Mesenchymal stem cell (in vitro differentiated cells and primary cell): ENCODE measurements at regions not wholly inside any gene's neighbourhood (a gene's known extent, or its start where the extent isn't known, plus 50 kb on each side); places are given as distances from the start of the nearest gene placed in this dataset.

Experiments
- DNase-seq: peaks from one replicate; pipeline ENCODE4 v3.0.0-alpha.2; 2013
- H2AFZ ChIP-seq: one replicate; pipeline ENCODE4 v1.6.1; 2013; ENCODE audit warnings: low read depth, mild to moderate bottlenecking, control low read depth, inconsistent platforms, low read length, moderate library complexity
- H2AK5ac ChIP-seq: 2 replicates; pipeline ENCODE4 v1.6.1; 2013; ENCODE audit warnings: low read length, moderate library complexity, mild to moderate bottlenecking, inconsistent platforms; ENCODE audit not compliant: severe bottlenecking
- H2BK120ac ChIP-seq: one replicate; pipeline ENCODE4 v1.6.1; 2013; ENCODE audit warnings: low read depth, mild to moderate bottlenecking, inconsistent platforms, low read length, moderate library complexity
- H2BK12ac ChIP-seq, 2 experiments: one replicate each; pipeline ENCODE4 v1.6.1; 2013; ENCODE audit warnings: inconsistent platforms in 2 of 2, low read length in 2 of 2, mild to moderate bottlenecking in 2 of 2, moderate library complexity in 2 of 2, control low read depth in 1 of 2
- H2BK15ac ChIP-seq: one replicate; pipeline ENCODE4 v1.6.1; 2013; ENCODE audit warnings: mild to moderate bottlenecking, low read depth, inconsistent platforms; ENCODE audit not compliant: poor library complexity, severe bottlenecking
- H2BK5ac ChIP-seq: 2 replicates; pipeline ENCODE4 v1.6.1; 2013; ENCODE audit warnings: low read depth, mild to moderate bottlenecking, low read length, control low read depth, inconsistent platforms; ENCODE audit not compliant: poor library complexity, severe bottlenecking
- H3K14ac ChIP-seq, 2 experiments: one replicate each; pipeline ENCODE4 v1.6.1; 2013; ENCODE audit warnings: inconsistent platforms in 2 of 2, low read length in 2 of 2, control low read depth in 1 of 2, mild to moderate bottlenecking in 1 of 2, moderate library complexity in 1 of 2
- H3K18ac ChIP-seq, 2 experiments: one replicate each; pipeline ENCODE4 v1.6.1; 2013; ENCODE audit warnings: inconsistent platforms in 2 of 2, low read length in 2 of 2, control low read depth in 1 of 2, low read depth in 1 of 2, mild to moderate bottlenecking in 1 of 2
- H3K23ac ChIP-seq, 2 experiments: one replicate each; pipeline ENCODE4 v1.6.1; 2013; ENCODE audit warnings: inconsistent platforms in 2 of 2, low read length in 2 of 2, mild to moderate bottlenecking in 2 of 2, moderate library complexity in 2 of 2, control low read depth in 1 of 2
- H3K27ac ChIP-seq: 2 replicates; pipeline ENCODE4 v1.5.1; 2013; ENCODE audit warnings: mild to moderate bottlenecking, moderate library complexity, low read length, control low read depth, inconsistent platforms; ENCODE audit not compliant: poor library complexity, severe bottlenecking
- H3K27me3 ChIP-seq, 2 experiments: 2 replicates each; pipeline versions ENCODE4 v1.6.1 to v1.7.0; 2013; ENCODE audit warnings: low read length in 2 of 2, mild to moderate bottlenecking in 2 of 2, moderate library complexity in 2 of 2, control low read depth in 1 of 2, inconsistent platforms in 1 of 2; ENCODE audit not compliant: control insufficient read depth in 1 of 2, insufficient read depth in 1 of 2
- H3K36me3 ChIP-seq, 2 experiments: 2 replicates each; pipeline versions ENCODE4 v1.6.1 to v1.7.0; 2013; ENCODE audit warnings: low read length in 2 of 2, control low read depth in 1 of 2, inconsistent platforms in 1 of 2, low read depth in 1 of 2, mild to moderate bottlenecking in 1 of 2; ENCODE audit not compliant: insufficient read depth in 2 of 2, control insufficient read depth in 1 of 2
- H3K4ac ChIP-seq, 2 experiments: one replicate each; pipeline ENCODE4 v1.6.1; 2013; ENCODE audit warnings: inconsistent platforms in 2 of 2, low read length in 2 of 2, mild to moderate bottlenecking in 2 of 2, moderate library complexity in 2 of 2, control low read depth in 1 of 2, low read depth in 1 of 2
- H3K4me1 ChIP-seq: 2 replicates; pipeline ENCODE4 v1.6.1; 2013; ENCODE audit warnings: low read depth, low read length, control low read depth; ENCODE audit not compliant: control insufficient read depth, insufficient read depth
- H3K4me2 ChIP-seq: 2 replicates; pipeline ENCODE4 v1.6.1; 2013; ENCODE audit warnings: low read length, mild to moderate bottlenecking, inconsistent platforms; ENCODE audit not compliant: poor library complexity, severe bottlenecking
- H3K4me3 ChIP-seq, 2 experiments: 2 replicates each; pipeline versions ENCODE4 v1.5.1 to v1.7.0; 2013; ENCODE audit warnings: low read length in 2 of 2, mild to moderate bottlenecking in 2 of 2, control low read depth in 1 of 2, low read depth in 1 of 2; ENCODE audit not compliant: insufficient read depth in 1 of 2
- H3K79me1 ChIP-seq: replicated peaks from 2 replicates; pipeline ENCODE4 v1.6.1; 2013; ENCODE audit warnings: mild to moderate bottlenecking, control low read depth, low read length, inconsistent platforms; ENCODE audit not compliant: poor library complexity, severe bottlenecking
- H3K9ac ChIP-seq: 2 replicates; pipeline ENCODE4 v1.7.0; 2013; ENCODE audit warnings: mild to moderate bottlenecking, low read length, moderate library complexity
- H3K9me3 ChIP-seq: 2 replicates; pipeline ENCODE4 v1.7.0; 2013; ENCODE audit warnings: mild to moderate bottlenecking, low read length; ENCODE audit not compliant: control insufficient read depth
- H4K8ac ChIP-seq: one replicate; pipeline ENCODE4 v1.6.1; 2013; ENCODE audit warnings: inconsistent platforms, mild to moderate bottlenecking, low read length, moderate library complexity
- H4K91ac ChIP-seq: one replicate; pipeline ENCODE4 v1.6.1; 2013; ENCODE audit warnings: mild to moderate bottlenecking, low read length, inconsistent platforms
- WGBS: methylation state at CpG from one replicate; pipeline ENCODE4 v1.1.7; 2013; ENCODE audit warnings: mixed read lengths; 5-methylcytosine and 5-hydroxymethylcytosine counted together

DNA sequence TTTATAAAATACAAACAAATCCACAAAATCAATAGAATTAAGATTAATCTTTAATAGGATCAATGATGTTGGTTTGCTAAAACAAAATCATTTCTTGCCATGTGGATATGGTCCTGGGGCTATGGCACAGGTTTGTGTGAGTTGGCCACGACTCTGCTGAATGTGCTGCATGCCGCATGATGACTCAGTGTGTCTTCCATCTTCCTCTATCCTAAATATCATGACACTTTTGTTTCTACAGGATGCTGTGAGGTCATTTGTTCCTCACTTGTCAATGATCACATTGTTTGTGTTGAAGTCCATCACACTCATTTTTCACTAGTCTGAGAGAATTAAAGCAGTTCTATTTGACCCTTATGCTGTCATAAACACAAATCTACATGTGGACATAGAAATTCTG, 167.2 kb upstream of the ZBED5 start:
- H2AFZ ChIP-seq: no peak overlapping the region
- H3K27ac ChIP-seq: no peak overlapping the region

DNA sequence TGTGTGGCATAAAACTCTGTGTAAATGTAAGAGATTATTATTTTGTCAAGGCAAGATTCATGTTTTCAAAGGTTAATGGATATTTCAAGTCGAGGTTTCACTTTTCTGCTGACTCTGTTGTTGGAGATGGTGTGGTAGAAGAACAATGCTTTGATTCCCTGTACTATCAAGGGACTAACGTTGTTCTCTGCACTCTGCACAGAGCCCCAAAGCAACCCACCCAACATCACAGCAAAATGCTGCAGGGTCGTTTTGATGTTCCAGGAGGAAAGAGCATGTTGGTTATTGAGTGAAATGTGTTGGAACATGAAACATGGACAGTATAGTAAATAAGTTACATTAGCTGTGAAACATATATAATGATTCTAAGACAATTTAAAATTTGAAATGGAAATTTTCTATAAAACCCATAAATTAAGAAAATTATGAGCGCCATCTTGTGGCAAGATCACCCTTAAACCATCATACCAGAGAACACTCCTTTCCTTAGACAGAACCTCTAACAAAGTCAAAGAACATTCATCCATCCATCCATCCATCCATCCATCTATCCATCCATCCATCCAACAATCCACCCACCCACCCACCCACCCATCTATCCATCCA, 164.4 kb upstream of the ZBED5 start:
- Histone ChIP-seq H3K4ac (no peak overlapping the region), H2BK120ac (no peak overlapping the region), H3K4me2 (no peak overlapping the region), H3K14ac (no peak overlapping the region), H2BK12ac (peak overlapping the region in 1 of 2 experiments; percentile 66), H2BK15ac (no peak overlapping the region), H2AK5ac (no peak overlapping the region), H3K9me3 (no peaks in the 10 kb centered on the region), H2BK5ac (no peak overlapping the region), H3K23ac (no peak overlapping the region), H3K9ac (no peak overlapping the region), H3K4me1 (no peaks in the 10 kb centered on the region), H4K8ac (no peak overlapping the region), H3K4me3 (no peak overlapping the region), H3K27me3 (no peaks in the 10 kb centered on the region), H3K18ac (no peak overlapping the region), H4K91ac (no peak overlapping the region), H3K36me3 (no peaks in the 10 kb centered on the region), H2AFZ (no peak overlapping the region), H3K27ac (no peak overlapping the region), H3K79me1 (no peaks in the 10 kb centered on the region)
- no peak for DNase-seq
- WGBS: 31% methylated on average over 2 of the region's 4 CpGs

More for the DNA sequence above, 167.2 kb upstream of the ZBED5 start:
- Histone ChIP-seq H3K4me3 (no peak overlapping the region), H4K91ac (no peak overlapping the region), H3K18ac (no peak overlapping the region), H2BK15ac (no peak overlapping the region), H2AK5ac (no peak overlapping the region), H3K27me3 (no peaks in the 10 kb centered on the region), H2BK5ac (no peak overlapping the region), H2BK120ac (no peak overlapping the region), H3K4ac (no peak overlapping the region), H3K9ac (no peak overlapping the region), H3K4me2 (no peak overlapping the region), H4K8ac (no peak overlapping the region), H3K79me1 (no peaks in the 10 kb centered on the region), H3K14ac (no peak overlapping the region), H3K36me3 (no peaks in the 10 kb centered on the region), H3K4me1 (no peaks in the 10 kb centered on the region), H3K23ac (no peak overlapping the region), H2BK12ac (no peak overlapping the region), H3K9me3 (no peaks in the 10 kb centered on the region)
- DNase-seq: peak; percentile 75
- no CpG with 5 or more reads among the region's 2 CpGs for WGBS

DNA sequence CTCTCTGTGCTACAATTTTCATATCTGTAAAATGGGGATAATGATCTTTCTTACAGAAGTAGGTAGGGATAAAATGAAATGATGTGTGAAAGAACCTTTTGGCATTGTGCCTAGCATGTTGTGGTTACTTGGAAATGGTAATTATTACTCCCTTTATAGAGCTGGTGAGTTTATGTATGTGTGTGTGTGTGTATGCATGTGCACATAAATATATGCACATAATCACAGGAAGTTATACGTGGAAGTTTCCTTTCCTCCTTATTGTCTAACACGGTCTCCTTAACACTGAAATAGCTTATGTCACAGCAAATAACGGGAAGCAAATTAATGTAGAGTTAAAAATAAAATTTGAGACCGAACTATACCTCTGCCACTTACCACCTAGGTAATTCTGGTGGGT, 163.7 kb upstream of the ZBED5 start:
- DNase-seq: no peak
- H3K79me1 ChIP-seq: no peaks in the 10 kb centered on the region
- H2BK5ac ChIP-seq: no peak overlapping the region
- H3K18ac ChIP-seq: no peak overlapping the region
- H3K9ac ChIP-seq: no peak overlapping the region
- H2BK15ac ChIP-seq: no peak overlapping the region
- H4K8ac ChIP-seq: no peak overlapping the region
- no peak overlapping the region for H2AK5ac ChIP-seq
- H3K27ac ChIP-seq: no peak overlapping the region
- H3K9me3 ChIP-seq: no peaks in the 10 kb centered on the region
- no peak overlapping the region for H3K4ac ChIP-seq
- no peak overlapping the region for H3K14ac ChIP-seq
- H3K4me3 ChIP-seq: no peak overlapping the region
- no peaks in the 10 kb centered on the region for H3K36me3 ChIP-seq
- H3K4me1 ChIP-seq: no peaks in the 10 kb centered on the region
- H2AFZ ChIP-seq: no peak overlapping the region
- H3K27me3 ChIP-seq: no peaks in the 10 kb centered on the region
- H2BK120ac ChIP-seq: no peak overlapping the region
- WGBS: 100% methylated on average over 2 of the region's 4 CpGs
- no peak overlapping the region for H2BK12ac ChIP-seq
- H3K23ac ChIP-seq: no peak overlapping the region
- H4K91ac ChIP-seq: no peak overlapping the region
- no peak overlapping the region for H3K4me2 ChIP-seq

DNA sequence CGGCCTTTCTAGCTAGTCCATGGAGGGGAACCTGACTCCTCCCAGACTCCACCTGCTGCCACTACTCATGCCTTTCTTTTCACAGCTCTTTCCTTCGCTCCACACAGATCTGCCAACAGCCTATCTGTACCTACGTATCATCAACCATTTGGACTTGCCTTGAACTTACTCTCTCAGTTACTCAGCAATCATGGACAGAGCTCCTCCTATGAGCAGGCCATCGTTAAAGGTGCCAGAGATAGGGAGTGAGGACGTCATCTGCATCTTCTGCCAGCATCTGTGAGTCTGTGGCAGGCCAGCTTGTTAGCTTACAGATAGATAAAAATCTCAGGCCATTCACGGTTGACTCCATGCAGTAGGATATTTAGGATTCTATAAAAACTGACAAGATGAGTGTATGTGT, 162.9 kb upstream of the ZBED5 start:
- 60% methylated on average over 6 of the region's 6 CpGs for WGBS

More for the DNA sequence above, 162.9 kb upstream of the ZBED5 start:
- Histone ChIP-seq H3K79me1 (no peaks in the 10 kb centered on the region), H2BK15ac (no peak overlapping the region), H2BK5ac (no peak overlapping the region), H2AFZ (no peak overlapping the region), H2BK12ac (no peak overlapping the region), H3K4me1 (no peaks in the 10 kb centered on the region), H3K23ac (no peak overlapping the region), H3K4me2 (no peak overlapping the region), H3K9me3 (no peaks in the 10 kb centered on the region), H3K36me3 (no peaks in the 10 kb centered on the region), H3K27me3 (no peaks in the 10 kb centered on the region), H3K14ac (no peak overlapping the region), H3K9ac (no peak overlapping the region), H3K27ac (no peak overlapping the region), H2BK120ac (no peak overlapping the region), H3K4ac (no peak overlapping the region), H4K91ac (no peak overlapping the region), H3K18ac (no peak overlapping the region), H2AK5ac (no peak overlapping the region), H4K8ac (no peak overlapping the region), H3K4me3 (no peak overlapping the region)
- no peak for DNase-seq
